HG03442 (cell line): ENCODE measurements at regions not wholly inside any gene's neighbourhood (a gene's known extent, or its start where the extent isn't known, plus 50 kb on each side); places are given as distances from the start of the nearest gene placed in this dataset.

Experiments used
- ATAC-seq: cut with Tn5 transposase; IDR thresholded peaks from one replicate; pipeline ENCODE4 v1.9.1; 2021; ENCODE audit warnings: mild to moderate bottlenecking, moderate library complexity; ENCODE audit not compliant: unreplicated experiment

DNA sequence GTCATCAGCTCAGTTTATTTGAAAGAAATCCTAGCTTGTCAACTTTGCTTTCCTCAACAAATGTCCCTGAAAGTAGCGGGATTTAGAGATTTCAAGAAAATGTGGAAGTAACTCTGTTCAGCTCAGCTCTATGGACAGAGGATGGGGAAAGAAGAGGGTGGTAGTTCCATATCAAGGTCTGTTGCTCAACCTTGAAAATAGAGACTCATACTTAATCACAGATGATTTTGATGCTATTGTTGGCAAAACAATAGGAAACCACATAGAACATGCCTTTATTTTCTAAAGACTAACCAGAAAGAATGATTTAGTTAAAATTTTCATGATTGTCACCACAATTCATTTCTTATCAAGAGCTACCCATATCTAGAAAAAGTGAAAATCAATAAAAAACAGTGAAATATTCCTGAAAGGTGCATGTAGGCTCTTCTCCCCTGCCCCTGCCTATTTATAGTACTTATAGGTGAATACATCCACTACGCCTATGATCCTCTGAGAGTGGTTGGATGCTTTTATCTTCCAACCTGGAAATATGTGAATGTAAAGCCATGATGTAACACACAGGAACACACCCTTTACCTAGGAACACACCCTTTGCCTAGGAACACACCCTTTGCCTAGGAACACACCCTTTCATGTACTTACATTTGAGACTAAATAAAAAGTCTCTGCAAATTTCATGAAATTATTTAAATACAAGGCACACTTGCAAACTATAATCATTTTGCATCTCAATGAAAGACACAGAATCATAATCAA lies 65.8 kb downstream of the ETAA1 start:
- no peak for ATAC-seq

DNA sequence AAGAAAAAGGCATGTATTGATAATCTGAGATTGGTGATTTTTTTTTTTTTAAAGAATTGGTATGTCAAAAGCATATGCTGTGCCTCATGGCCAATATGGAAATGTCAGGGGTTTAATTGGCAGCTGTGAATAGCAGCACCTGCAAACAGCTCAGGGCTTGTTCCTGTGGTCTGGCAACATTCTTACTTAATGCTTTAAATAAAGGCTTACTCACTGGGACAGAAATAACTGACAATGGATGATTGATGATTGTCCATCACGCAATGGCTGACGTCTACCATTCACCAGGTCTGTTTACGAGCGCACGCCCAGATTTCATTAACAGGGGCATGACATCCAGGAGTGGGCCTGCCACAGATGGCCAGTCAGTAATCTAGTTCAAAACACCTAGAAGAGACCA lies 66.7 kb downstream of the ETAA1 start:
- no peak for ATAC-seq

DNA sequence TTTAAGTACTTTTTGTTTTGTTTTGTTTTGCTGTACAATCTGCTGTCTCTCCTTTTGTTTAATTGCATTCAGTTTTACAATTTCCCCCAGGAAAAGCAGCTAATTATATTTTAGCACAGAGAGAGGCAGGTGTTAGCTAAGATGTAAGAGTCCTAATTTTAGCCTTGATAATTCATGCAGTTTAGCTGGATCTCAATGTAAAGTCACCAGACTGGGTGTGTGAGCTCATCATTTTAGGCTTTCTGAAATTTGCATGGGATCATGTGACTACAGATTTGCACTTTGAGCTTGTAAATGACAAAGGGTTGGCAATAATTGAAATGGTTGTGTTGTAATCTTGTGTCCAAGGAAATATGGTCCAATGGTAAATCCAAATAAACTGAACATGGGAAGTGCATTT lies 68.5 kb downstream of the ETAA1 start:
- no peak for ATAC-seq

DNA sequence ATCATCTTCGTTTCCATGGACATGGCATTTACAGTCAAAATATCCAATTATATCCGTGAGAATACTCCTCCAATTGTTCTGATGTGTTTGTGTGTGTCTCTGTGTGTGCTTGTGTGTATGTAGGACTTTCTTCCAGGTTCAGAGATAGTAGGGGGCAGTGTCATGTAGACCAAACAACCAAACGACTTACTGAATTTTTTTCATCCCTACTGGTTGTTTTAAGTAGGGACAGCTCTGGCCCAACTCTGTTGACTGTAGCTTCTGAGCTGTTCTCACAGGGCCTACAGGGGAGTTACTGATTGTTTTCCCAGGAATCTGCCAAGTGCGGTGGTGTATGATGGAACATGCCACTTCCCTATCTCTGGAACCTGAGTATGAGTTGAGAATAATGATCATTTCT lies 69.6 kb downstream of the ETAA1 start:
- ATAC-seq, result no peak

DNA sequence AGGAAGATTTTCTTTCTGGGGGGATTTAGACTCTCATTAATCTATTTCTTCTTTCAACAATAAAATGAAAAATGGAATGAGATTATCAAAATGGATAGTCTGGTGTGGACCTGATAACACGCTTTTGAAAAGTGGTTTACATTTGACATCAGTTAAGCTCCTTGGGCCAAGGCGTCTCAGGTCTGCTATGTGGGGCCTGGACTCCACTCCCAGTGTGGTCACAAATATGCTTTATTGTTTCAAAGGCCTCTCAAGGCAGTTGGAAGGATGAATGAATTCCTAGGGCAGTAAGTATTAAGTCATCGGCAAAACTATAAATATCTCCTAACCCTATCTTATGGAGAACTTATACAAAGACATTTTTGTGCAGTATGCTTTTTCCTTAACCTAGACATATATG lies 74.5 kb downstream of the ETAA1 start:
- ATAC-seq, result no peak

DNA sequence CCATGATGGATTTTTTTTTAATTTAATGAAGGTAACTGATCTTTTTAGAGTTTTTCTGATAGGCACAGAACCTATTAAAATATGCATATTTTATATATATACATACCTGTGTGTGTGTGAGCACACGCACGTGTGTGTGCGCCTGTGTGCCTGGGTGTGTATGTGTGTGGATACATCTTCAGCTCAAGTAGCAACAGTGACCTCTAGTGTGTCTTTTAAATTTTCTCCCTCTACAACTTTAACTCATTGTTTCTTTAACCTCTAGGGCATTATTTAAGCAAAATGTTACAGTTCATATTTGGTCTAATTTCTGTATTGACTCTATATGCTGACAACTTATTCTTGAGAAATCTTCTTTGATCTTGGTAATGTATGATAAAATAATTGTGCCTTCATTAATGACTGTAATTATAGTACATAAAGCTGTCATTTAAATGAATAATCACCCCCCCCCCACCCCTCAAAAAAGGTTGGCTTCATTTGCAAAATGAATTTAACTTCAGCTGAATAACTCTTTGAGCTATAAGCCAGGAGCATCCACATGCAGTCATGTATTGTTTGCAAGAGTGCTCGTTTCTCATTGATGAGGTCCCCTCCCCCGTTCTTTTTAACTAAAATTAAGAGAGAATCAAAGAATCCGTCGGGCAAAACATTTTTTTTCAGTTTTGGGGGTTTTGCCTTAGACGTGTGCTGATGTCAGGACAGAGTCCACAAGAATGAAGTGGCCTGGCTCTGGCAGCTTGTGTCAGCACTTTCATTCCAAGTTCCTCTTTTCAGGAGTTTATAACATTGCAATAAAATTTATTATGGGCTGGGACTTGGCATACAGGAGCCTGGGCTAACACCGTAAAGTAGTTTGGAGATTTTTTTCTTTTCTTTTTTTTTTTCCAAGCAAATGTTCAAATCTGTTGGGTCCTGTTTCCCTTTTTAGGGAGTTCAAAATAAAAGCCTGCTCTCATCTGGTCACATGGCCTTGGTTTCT lies 80.0 kb downstream of the ETAA1 start:
- no peak for ATAC-seq

DNA sequence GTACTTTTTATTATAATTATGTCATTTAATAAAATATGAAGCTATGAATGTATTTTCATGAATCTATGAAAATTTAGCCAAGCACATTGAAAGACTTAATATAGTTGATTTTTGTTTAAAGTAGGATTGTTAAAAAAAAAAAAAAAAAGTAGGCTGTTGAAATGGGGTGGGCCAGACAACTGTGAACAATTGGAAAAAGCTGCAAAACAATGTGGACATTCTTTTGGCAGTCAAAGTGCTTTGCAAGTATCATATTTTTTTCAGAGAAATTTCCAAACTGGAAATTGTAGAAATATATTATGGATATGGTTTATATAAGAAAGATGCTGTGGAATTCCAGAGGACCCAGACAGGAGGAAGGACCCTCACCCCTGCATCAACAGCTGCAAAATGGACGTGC lies 82.1 kb downstream of the ETAA1 start:
- ATAC-seq, result no peak

DNA sequence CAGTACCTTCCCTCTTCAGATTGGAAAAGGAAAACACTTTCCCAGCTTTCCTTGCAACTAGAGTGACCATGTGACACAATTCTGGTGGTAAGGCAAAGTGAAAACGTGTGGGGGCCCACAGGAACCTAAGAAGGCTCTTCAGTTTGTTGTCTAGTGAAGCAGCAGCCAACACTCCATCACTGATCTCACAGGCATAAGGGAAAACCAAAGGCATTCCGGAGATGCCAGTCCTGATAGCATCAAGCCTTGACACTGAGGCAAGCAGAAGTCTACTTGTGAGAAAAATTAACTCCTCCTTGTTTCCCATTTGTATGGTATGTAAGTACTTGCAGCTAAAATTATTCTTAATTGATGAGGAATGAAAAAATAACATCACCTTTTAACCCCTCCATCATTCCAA lies 88.3 kb downstream of the ETAA1 start:
- ATAC-seq, result no peak

DNA sequence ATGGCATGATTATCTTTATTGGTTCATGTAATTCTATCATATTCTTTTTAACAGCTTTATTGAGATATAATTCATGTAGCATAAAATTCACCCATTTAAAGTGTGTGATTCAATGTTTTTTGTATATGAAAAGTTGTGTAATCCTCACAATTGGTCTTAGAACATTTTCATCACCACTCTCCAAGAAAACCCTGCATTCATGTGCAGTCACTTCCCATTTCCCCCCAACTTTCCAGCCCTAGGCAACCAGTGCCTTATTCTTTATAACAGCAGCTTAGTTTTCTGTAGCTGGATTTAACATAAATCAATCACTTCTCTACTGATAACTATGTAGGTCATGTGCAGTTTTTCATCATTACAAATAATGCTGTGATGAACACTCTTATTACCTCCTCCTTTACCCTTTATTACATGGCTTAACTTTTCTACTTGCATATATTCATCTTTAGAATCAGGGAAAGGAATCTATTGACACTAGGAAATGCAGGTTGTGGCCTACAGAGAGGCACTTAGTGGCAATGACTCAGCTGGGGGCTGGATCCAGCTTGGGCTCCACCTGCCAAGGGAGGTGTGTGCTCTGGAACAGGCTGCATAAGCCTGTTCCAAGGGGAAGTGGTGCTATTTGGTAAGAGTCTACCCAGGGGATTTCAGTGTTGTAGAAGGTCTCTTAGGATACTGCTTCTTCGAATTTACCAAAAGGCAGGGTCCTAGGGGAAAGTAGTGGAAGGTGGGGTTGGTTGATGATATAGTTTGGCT lies 89.1 kb downstream of the ETAA1 start:
- ATAC-seq, result no peak

DNA sequence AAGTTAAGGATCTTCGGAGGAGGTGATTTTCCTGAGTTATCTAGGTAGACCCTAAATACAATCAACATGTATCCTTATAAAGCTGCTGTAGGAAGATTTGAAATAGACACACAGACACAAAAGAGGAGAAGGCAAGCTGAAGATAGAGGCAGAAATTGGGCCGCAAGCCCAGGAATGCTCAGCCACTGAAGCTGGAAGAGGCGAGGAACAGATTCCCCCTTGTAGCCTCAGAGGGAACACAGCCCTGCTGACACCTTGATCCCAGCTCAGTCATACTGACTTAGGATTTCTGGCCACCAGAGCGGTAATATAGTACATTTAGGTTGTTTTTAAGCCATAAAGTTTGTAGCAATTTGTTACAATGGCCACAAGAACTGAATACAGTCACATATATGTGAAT lies 90.9 kb downstream of the ETAA1 start:
- no peak for ATAC-seq

DNA sequence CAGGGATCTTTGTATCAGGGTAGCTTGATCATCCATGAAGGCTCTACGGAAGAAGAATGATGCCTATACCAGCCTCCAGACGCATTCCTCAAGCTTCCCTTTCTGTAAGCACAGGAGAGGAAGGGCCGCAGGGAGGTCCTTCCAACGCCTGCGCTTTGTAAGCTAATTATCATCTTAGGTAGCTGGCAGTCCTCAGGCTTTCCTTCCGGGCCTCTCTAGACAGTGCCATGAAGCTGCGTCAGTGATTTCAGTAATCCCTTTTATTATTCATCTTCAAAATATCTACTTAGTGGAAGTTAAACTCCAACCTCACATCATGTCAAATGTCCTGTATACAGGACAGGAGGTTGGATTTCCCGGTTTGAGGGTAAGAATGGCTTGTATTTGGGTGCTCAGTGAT lies 92.3 kb downstream of the ETAA1 start:
- ATAC-seq, result no peak

DNA sequence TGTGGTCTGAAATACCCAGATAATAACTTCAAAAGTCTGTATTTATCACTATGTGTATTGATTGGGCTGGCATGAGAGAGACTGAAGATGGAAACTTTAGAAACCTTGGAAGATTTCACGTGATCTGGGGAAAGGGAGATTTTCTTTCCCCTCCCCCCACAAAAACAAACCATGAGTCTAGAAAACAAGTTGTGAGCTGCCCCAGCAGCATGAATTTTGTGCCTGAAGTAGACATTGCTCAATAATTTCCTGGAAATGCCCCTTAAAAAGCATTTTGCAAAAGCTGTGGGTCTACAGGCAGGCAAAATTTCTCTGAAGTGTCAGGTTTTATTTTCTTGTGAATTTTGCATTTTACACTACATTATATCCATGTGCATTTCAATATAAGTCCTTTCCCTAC lies 101.8 kb downstream of the ETAA1 start:
- ATAC-seq, result no peak

DNA sequence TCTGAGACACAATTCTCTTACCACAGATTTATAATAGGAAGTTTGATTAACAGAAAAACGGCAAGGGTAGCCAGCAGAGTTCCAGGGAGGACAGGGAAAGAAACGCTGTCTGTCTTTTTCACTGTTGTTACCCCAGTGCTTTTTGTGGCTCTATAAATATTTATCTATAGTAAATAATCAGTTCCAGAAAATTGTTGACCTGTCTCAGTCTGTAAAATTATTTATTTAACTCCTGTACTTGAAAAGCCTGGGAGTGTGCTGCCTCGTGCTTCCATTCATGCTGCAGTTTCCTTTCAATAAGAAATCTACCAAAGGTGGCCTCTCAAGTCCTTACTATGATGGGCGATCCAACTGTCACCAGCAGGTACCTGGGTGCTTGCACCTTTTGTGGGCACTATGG lies 102.9 kb downstream of the ETAA1 start:
- ATAC-seq, result no peak

DNA sequence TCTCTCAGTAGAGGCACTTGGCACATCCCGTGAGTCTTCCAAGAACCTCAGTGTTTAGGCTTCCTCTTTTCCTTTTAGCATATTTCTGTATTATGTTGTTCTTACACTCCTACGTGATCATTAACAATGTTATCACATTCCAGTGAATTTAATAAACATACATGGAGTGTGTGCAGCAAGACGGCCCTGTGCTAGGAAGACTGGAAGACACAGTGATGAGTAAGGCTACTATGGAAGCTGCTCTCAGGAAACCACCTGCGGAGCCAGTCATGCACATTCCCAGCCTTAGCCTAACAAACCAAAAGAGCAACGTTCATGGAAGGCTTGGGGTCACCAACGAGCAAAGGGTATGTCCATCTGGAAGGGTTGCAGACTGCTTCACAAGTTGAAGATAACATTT lies 103.4 kb downstream of the ETAA1 start:
- no peak for ATAC-seq

DNA sequence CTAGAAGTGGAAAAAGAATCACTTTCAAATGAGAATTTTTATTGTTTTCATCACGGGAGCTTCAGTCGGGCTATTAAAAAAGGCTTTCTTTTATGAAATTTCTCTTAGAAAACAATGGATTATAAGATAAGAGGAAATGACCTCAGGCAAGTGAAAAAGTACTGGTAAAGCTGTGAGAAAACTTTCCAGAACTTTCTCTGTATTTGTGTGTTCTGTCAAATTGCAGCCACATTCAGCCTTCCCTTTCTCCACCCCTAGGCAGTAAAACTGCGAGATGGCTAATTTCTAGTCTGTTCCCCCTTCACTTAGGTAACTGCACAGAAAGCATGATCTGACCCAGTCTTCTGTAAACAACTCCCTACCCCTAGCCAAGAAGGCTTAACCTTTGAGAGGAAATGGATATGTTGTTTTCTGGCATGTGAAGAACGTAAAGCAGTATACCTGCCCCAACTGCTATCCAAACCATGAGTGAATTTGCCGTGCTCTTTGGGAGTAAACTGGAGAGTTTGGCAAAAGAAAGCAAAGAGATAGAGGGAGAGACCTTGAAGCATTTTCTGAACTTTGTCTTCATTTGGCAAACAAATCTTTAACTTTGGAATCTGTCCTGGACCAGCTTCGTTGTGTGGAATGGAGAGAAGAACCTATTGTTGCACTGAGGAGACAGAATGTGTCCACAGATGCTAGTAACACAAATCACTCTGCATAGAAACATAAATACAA lies 105.4 kb downstream of the ETAA1 start:
- no peak for ATAC-seq

DNA sequence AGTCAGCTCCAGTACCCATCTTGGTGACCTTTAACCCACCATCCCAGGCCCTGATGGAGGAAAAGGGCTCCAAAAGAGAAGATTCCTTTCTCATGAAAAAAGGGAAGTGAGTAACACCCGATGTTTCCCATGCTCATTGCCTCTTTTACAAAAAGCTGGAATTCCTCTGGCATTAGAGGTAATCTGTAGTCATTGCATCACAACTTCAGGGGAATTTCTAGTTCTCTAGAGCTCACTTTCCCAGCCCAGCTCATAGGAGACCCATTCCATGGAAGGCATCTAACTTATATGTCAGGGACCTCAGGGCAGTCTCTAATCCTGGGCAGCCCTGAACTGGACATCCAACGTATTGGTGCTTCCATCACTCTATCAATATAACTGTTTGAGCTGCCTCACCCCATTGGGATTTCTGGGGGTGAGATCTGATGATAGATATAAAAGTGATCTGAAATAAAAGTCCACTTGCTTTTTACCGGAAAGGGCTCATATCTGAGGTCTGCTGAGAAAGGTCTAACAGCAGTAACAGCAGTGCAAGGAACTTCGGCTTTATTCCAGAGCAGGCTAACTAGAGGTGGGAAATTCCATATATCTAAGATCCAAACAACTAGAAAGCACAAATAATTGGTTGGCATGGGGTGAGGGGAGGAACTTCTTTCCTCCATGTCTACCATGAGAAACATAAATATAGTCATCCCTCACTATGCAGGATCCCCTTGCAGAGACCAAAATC lies 106.1 kb downstream of the ETAA1 start:
- ATAC-seq, result no peak

DNA sequence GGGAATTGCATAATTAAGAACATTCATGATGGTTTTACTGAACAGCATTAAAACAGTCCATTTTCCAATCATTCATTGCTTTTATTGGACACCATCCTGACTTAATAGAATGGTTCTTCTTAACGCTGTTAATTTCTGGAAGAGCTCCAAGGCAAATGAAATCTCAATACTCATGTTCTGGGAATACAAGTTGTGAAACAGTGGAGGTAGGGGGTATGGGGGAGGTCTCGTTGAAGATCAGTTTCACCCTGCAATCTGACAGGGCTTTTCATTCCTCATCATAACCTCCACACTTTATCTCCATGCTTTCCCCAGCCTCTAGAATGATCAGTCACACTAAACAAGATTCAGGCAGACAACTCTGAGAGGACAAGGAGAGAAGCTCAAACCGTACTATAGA lies 113.6 kb downstream of the ETAA1 start:
- no peak for ATAC-seq

DNA sequence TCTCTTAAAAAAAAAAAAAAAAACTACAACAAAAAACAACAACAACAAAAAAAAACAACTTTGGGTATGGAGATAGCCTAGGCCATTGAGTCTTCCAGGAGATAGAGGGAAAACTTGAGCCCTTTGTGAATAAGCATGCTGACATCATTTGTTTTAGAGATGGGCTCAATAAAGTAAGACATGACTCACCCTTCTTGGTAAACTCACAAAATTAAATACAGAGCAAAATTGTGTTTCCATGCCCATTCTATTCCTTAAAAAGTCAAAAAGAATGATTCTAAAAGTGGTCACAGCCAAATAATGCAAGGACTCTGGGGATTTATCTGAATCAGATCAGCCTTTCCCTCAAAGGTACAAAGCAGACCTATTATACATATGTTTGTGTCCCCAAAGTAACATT lies 117.4 kb downstream of the ETAA1 start:
- no peak for ATAC-seq

DNA sequence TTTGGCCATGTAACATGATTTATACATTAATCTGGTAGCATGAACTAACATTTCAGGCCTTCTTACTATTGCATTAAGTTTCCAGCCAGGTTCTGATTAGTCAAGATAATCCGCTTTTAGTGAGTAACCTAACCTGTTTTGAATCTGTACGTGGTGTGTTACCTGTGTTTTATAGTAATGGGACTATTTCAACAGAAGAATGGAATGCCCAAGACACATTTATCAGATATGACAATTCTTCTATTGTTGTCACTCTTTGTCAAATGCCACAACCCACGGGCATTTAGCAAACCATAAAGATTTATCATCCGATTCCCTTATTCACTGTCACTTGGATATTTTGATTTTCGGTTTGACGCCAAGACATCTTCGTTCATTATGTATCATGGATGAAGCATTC lies 117.9 kb downstream of the ETAA1 start:
- no peak for ATAC-seq

DNA sequence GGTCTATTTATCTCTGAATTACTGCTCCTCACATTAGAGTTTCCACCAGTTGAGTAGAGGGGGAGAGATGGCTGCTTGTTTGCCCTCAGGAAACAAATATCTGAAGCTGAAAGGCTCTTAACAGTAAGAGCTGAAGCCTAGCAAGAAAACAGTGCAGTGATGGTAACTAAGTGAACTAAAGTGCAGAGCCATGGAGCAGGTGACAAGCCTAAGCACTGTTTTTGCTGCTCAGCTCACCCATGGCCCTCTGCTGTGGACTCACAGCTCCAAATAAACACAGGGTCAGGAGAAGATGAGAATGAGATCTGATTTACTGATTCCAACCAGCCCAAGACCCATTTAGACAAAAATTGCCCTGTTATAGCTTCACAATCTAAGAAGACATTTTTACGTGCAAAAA lies 118.4 kb downstream of the ETAA1 start:
- no peak for ATAC-seq
